Tibial nerve (tissue), 4 donors: ENCODE measurements at regions not wholly inside any gene's neighbourhood (a gene's known extent, or its start where the extent isn't known, plus 50 kb on each side); places are given as distances from the start of the nearest gene placed in this dataset.

Source experiments
- DNase-seq, 2 donors: peaks; one replicate each; pipeline ENCODE4 v3.0.0-alpha.2; 2019; ENCODE audit warnings: low spot score in 2 of 2
- H3K27ac ChIP-seq, 4 donors: fragments of 200-600 bp; sonication (generic) in 3 of 4; one replicate each; pipeline ENCODE4 v1.5.1; 2017 to 2019; ENCODE audit warnings: mild to moderate bottlenecking in 1 of 4
- H3K27me3 ChIP-seq, 2 donors: fragments of 200-600 bp; sonication (generic) in 1 of 2; one replicate each; pipeline versions ENCODE4 v1.5.1 to v1.6.0; 2017 to 2019
- H3K36me3 ChIP-seq, 3 donors: fragments of 200-600 bp; sonication (generic); one replicate each; pipeline ENCODE4 v1.5.1; 2018 to 2019
- H3K4me1 ChIP-seq, 4 donors: fragments of 200-600 bp; sonication (generic) in 3 of 4; one replicate each; pipeline ENCODE4 v1.5.1; 2017 to 2019
- H3K4me3 ChIP-seq, 4 donors: fragments of 200-600 bp; sonication (generic) in 3 of 4; one replicate each; pipeline ENCODE4 v1.5.1; 2017 to 2019; ENCODE audit warnings: mild to moderate bottlenecking in 1 of 4, moderate library complexity in 1 of 4
- H3K9me3 ChIP-seq, 4 donors: fragments of 200-600 bp; sonication (generic) in 3 of 4; one replicate each; pipeline ENCODE4 v1.5.1; 2017 to 2019
- EP300 ChIP-seq, 2 donors: sonication (generic); formaldehyde crosslinking; IDR thresholded peaks; one replicate each; pipeline ENCODE4 v1.6.1; 2017; ENCODE audit warnings: antibody characterized with exemption in 2 of 2, mild to moderate bottlenecking in 1 of 2
- POLR2A ChIP-seq, 2 donors: fragments of 450-650 bp; IDR thresholded peaks; one replicate each; pipeline ENCODE4 v1.6.1; 2017; ENCODE audit warnings: antibody characterized with exemption in 2 of 2, mild to moderate bottlenecking in 2 of 2, moderate library complexity in 2 of 2
- WGBS, 2 donors: methylation state at CpG; one replicate each; pipeline ENCODE4 v1.1.5; 2018; 5-methylcytosine and 5-hydroxymethylcytosine counted together
- TF ChIP-seq, protein P1 (sequence below), 5 experiments: fragments of 200-600 bp in 3 of 5; fragments of 450-650 bp in 2 of 5; sonication (generic) in 3 of 5; IDR thresholded peaks; one replicate each; pipeline ENCODE4 v1.5.1; 2016 to 2019; ENCODE audit warnings: antibody characterized with exemption in 5 of 5, mild to moderate bottlenecking in 3 of 5, moderate library complexity in 2 of 5

DNA sequence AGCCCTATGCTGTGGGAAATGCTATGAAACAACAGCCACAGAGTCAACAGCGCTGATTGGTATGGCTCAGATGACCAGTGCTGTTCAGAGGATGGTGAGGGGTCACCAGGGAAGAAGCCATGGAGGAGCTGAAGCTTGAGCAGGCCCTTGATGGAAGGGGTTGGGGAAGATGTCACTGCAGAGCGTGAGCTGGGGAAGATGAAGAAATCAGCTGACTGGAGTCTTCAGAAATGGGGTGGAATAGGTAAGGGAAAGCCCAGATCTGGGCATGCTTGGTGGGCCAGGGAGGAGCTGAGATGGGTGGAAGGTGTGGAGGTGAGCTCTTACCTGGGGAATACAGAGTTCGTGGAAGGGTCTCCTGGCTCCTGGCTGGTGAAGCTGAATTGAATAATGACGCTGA is 105.4 kb upstream of the PLET1 start:
- H3K4me3 ChIP-seq = no peak overlapping the region
- 93 to 95% methylated on average over 4 of the region's 4 CpGs for WGBS, 2 donors

DNA sequence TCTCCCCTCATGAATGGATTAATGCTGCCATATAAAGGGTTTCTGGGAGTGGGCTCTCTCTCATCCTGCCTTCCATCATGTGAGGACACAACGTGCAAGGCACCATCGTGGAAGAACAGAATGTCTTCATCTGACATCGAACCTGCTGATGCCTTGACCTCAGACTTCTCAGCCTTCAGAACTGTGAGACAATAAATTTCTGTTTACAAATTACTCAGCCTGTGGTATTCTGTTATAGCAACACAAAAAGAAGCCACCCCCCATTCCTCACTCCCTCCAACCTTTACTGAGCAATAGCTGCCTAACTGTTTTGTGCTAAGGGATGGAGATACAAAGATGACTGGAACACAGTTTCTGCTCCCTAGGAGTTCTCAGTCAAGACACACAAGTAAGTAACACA is 106.1 kb upstream of the PLET1 start:
- no peak overlapping the region for H3K27ac ChIP-seq
- H3K4me1 ChIP-seq = no peaks in the 10 kb centered on the region
- peaks cover 0 to 48% (median 0%) of the 10 kb centered on the region in 3 donors for H3K36me3 ChIP-seq
- DNase-seq = no peak
- peaks cover 0 to 6% (median 0%) of the 10 kb centered on the region in 4 donors for H3K9me3 ChIP-seq
- 77 to 91% methylated on average over 3 of the region's 3 CpGs for WGBS, 2 donors
- TF ChIP-seq EP300 (IDR thresholded peaks at IDR 0.05) (no peak), POLR2A (IDR thresholded peaks at IDR 0.05) (no peak)
- TF ChIP-seq, protein P1, sequence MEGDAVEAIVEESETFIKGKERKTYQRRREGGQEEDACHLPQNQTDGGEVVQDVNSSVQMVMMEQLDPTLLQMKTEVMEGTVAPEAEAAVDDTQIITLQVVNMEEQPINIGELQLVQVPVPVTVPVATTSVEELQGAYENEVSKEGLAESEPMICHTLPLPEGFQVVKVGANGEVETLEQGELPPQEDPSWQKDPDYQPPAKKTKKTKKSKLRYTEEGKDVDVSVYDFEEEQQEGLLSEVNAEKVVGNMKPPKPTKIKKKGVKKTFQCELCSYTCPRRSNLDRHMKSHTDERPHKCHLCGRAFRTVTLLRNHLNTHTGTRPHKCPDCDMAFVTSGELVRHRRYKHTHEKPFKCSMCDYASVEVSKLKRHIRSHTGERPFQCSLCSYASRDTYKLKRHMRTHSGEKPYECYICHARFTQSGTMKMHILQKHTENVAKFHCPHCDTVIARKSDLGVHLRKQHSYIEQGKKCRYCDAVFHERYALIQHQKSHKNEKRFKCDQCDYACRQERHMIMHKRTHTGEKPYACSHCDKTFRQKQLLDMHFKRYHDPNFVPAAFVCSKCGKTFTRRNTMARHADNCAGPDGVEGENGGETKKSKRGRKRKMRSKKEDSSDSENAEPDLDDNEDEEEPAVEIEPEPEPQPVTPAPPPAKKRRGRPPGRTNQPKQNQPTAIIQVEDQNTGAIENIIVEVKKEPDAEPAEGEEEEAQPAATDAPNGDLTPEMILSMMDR (IDR thresholded peaks at IDR 0.05) = no peak
- H3K4me3 ChIP-seq = no peak overlapping the region
- H3K27me3 ChIP-seq = no peaks in the 10 kb centered on the region

More for the DNA sequence above, 105.4 kb upstream of the PLET1 start:
- Histone ChIP-seq H3K27me3 (no peaks in the 10 kb centered on the region), H3K36me3 (peaks cover 0 to 50% (median 0%) of the 10 kb centered on the region in 3 donors), H3K9me3 (peaks cover 0 to 3% (median 0%) of the 10 kb centered on the region in 4 donors), H3K4me1 (no peaks in the 10 kb centered on the region), H3K27ac (no peak overlapping the region)
- DNase-seq = no peak
- no peak for TF ChIP-seq EP300 (IDR thresholded peaks at IDR 0.05)
- TF ChIP-seq, protein P1 (IDR thresholded peaks at IDR 0.05) = no peak
- no peak for TF ChIP-seq POLR2A (IDR thresholded peaks at IDR 0.05)

DNA sequence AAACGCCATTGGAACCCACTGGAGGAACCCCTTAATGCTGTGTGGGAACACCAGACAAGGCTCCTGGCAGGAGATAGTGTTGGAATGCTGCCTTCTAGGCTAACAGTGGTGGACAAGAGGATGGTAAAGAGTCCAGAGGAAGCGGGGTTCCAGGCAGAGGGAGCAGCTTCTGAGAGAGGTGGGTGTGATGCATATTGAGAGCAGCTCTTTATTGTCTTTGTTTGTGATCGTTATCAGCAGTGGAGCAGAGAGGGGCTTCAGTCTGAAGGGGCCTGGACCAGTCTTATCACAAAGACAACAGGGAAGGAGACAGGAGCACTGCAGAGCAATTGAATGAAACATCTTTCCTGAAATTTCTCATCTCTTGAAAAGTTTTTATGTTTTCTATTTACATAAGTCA is 106.8 kb upstream of the PLET1 start:
- Histone ChIP-seq H3K27ac (no peak overlapping the region), H3K4me3 (no peak overlapping the region), H3K4me1 (no peaks in the 10 kb centered on the region), H3K36me3 (peaks cover 0 to 48% (median 0%) of the 10 kb centered on the region in 3 donors), H3K9me3 (peaks cover 0 to 6% (median 0%) of the 10 kb centered on the region in 4 donors), H3K27me3 (no peaks in the 10 kb centered on the region)
- DNase-seq = no peak
- no peak for TF ChIP-seq POLR2A (IDR thresholded peaks at IDR 0.05)
- TF ChIP-seq, protein P1 (IDR thresholded peaks at IDR 0.05) = no peak
- TF ChIP-seq EP300 (IDR thresholded peaks at IDR 0.05) = no peak
- 69 to 82% methylated on average over 3 of the region's 3 CpGs for WGBS, 2 donors

DNA sequence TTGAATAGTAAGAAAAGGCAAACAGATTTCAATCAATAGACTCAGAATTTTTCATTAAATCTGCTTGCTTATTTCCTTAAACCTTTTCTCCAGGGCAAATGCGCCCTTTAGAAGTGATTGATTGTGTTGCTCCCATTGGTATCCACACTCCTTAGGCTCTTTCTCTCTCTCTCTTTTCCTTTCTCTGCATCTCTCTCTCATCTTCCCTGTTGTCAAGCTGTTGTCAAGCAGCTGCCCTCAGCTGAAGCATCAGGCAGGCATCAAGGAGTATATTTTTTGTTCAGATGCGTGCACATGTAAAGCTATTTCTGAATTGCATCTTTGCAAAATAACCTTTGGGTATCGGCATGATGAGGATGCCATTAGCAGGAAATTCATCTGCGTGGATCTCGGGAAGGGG is 107.2 kb upstream of the PLET1 start:
- H3K9me3 ChIP-seq = peaks cover 0 to 11% (median 0%) of the 10 kb centered on the region in 4 donors
- DNase-seq = no peak

DNA sequence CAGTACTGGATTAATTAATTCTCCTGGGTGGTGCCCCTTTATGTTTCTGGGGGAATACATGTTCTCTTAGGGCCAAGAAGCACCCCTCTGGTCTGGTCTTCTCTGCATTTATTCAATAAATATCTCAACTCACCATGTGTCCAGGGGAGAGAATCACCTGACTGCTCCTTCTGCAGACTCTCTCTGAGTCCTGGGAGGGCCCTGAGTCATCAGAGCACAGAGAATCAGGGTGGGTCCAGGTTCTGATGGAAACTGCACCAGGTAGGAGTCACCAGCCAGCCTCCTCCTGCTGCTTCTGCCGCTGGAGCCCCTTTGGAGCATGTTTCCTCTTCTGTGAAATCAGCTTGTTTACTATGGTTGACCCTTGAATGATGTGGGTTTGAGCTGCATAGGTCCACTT is 107.7 kb upstream of the PLET1 start:
- no peaks in the 10 kb centered on the region for H3K27me3 ChIP-seq

More for the DNA sequence above, 107.2 kb upstream of the PLET1 start:
- Histone ChIP-seq H3K27ac (no peak overlapping the region), H3K4me1 (no peaks in the 10 kb centered on the region), H3K27me3 (no peaks in the 10 kb centered on the region), H3K4me3 (no peak overlapping the region), H3K36me3 (peaks cover 0 to 48% (median 0%) of the 10 kb centered on the region in 3 donors)
- TF ChIP-seq EP300 (IDR thresholded peaks at IDR 0.05) (no peak), POLR2A (IDR thresholded peaks at IDR 0.05) (no peak)
- TF ChIP-seq, protein P1 (IDR thresholded peaks at IDR 0.05) = no peak
- WGBS, 2 donors = 91 to 92% methylated on average over 5 of the region's 5 CpGs

More for the DNA sequence above, 107.7 kb upstream of the PLET1 start:
- WGBS, 2 donors = 82 to 95% methylated on average over 1 of the region's 1 CpG
- peaks cover 0 to 47% (median 0%) of the 10 kb centered on the region in 3 donors for H3K36me3 ChIP-seq
- no peaks in the 10 kb centered on the region for H3K4me1 ChIP-seq
- no peak overlapping the region for H3K27ac ChIP-seq
- TF ChIP-seq, protein P1 (IDR thresholded peaks at IDR 0.05) = no peak
- TF ChIP-seq EP300 (IDR thresholded peaks at IDR 0.05) = no peak
- no peak for TF ChIP-seq POLR2A (IDR thresholded peaks at IDR 0.05)
- no peak overlapping the region for H3K4me3 ChIP-seq
- no peak for DNase-seq
- peaks cover 0 to 12% (median 0%) of the 10 kb centered on the region in 4 donors for H3K9me3 ChIP-seq
